Forelimb muscle (tissue), 1 donor: ENCODE measurements at regions not wholly inside any gene's neighbourhood (a gene's known extent, or its start where the extent isn't known, plus 50 kb on each side); places are given as distances from the start of the nearest gene placed in this dataset.

Experiments used
- DNase-seq: peaks from one replicate; pipeline ENCODE4 v3.0.0-alpha.2; 2013; ENCODE audit warnings: low read depth

GRCh38 chr16:65909310-65910050 is 457.0 kb upstream of the CDH5 start:
- no peak for DNase-seq

GRCh38 chr16:65908568-65908967 is 457.9 kb upstream of the CDH5 start:
- no peak for DNase-seq

- no peak for DNase-seq
These were observed 461.2 kb upstream of the CDH5 start for GRCh38 chr16:65905331-65905730.

GRCh38 chr16:65896448-65897153 is 469.9 kb upstream of the CDH5 start:
- no peak for DNase-seq

- DNase-seq = no peak
These were observed 470.6 kb upstream of the CDH5 start for GRCh38 chr16:65895906-65896305.

GRCh38 chr16:65895486-65895885 is 471.0 kb upstream of the CDH5 start:
- no peak for DNase-seq

- no peak for DNase-seq
These were observed 476.3 kb upstream of the CDH5 start for GRCh38 chr16:65890203-65890602.

- no peak for DNase-seq
These were observed 476.9 kb upstream of the CDH5 start for GRCh38 chr16:65889533-65889966.

- no peak for DNase-seq
These were observed 478.3 kb upstream of the CDH5 start for GRCh38 chr16:65888201-65888600.

- no peak for DNase-seq
These were observed 482.5 kb upstream of the CDH5 start for GRCh38 chr16:65884018-65884417.

GRCh38 chr16:65878347-65878746 is 488.1 kb upstream of the CDH5 start:
- DNase-seq = no peak

- DNase-seq = no peak
These were observed 489.9 kb upstream of the CDH5 start for GRCh38 chr16:65876624-65877023.

- no peak for DNase-seq
These were observed 490.5 kb upstream of the CDH5 start for GRCh38 chr16:65876056-65876408.

- DNase-seq = no peak
These were observed 491.0 kb upstream of the CDH5 start for GRCh38 chr16:65875381-65876055.

GRCh38 chr16:65869261-65869660 is 497.2 kb upstream of the CDH5 start:
- no peak for DNase-seq

GRCh38 chr16:65867276-65867960 is 499.1 kb upstream of the CDH5 start:
- no peak for DNase-seq

- no peak for DNase-seq
These were observed 503.3 kb upstream of the CDH5 start for GRCh38 chr16:65863236-65863635.

- no peak for DNase-seq
These were observed 505.3 kb upstream of the CDH5 start for GRCh38 chr16:65861131-65861731.

GRCh38 chr16:65855171-65856145 is 511.0 kb upstream of the CDH5 start:
- no peak for DNase-seq

GRCh38 chr16:65846210-65846602 is 520.3 kb upstream of the CDH5 start:
- no peak for DNase-seq
